ENCODE measurements at regions not wholly inside any gene's neighbourhood (a gene's known extent, or its start where the extent isn't known, plus 50 kb on each side); places are given as distances from the start of the nearest gene placed in this dataset.
A peak's percentile ranks its signal among the peaks of the same experiment; 100 is the strongest.
"Not testable (repeated sequence)": the region's sequence is repeated elsewhere in the genome, so short reads cannot be mapped to it uniquely, and the experiment has no call there.

- H3K9me3 ChIP-seq (ENCODE audit: control insufficient read depth, low read depth, low read length); H3K4me3 ChIP-seq (ENCODE audit: low read length): not testable (repeated sequence)
- WGBS (ENCODE audit: insufficient coverage, low lambda C conversion rate): no CpG with 5 or more reads among the region's 3 CpGs
Observed at GRCh38 chr2:111367080-111367479, 246.4 kb downstream of the BCL2L11 start.

GRCh38 chr2:111367871-111368270 is 247.2 kb downstream of the BCL2L11 start:
- not testable (repeated sequence) for H3K27me3 ChIP-seq (ENCODE audit: control insufficient read depth, insufficient read depth, low read length); DNase-seq; H3K4me1 ChIP-seq (ENCODE audit: control insufficient read depth, insufficient read depth, low read length); H3K27ac ChIP-seq (ENCODE audit: low read length); H3K36me3 ChIP-seq (ENCODE audit: control insufficient read depth, insufficient read depth, low read length); H3K9me3 ChIP-seq (ENCODE audit: control insufficient read depth, low read depth, low read length); H3K4me3 ChIP-seq (ENCODE audit: low read length)
- no CpG with 5 or more reads among the region's 1 CpG for WGBS (ENCODE audit: insufficient coverage, low lambda C conversion rate)

More at GRCh38 chr2:111367080-111367479, 246.4 kb downstream of the BCL2L11 start:
- not testable (repeated sequence) for DNase-seq; H3K27ac ChIP-seq (ENCODE audit: low read length); H3K27me3 ChIP-seq (ENCODE audit: control insufficient read depth, insufficient read depth, low read length); H3K4me1 ChIP-seq (ENCODE audit: control insufficient read depth, insufficient read depth, low read length); H3K36me3 ChIP-seq (ENCODE audit: control insufficient read depth, insufficient read depth, low read length)

GRCh38 chr2:111368288-111368687 is 247.6 kb downstream of the BCL2L11 start:
- H3K27ac ChIP-seq (ENCODE audit: low read length); H3K9me3 ChIP-seq (ENCODE audit: control insufficient read depth, low read depth, low read length); DNase-seq; H3K4me3 ChIP-seq (ENCODE audit: low read length); H3K27me3 ChIP-seq (ENCODE audit: control insufficient read depth, insufficient read depth, low read length); H3K36me3 ChIP-seq (ENCODE audit: control insufficient read depth, insufficient read depth, low read length); H3K4me1 ChIP-seq (ENCODE audit: control insufficient read depth, insufficient read depth, low read length): not testable (repeated sequence)
- no CpG with 5 or more reads among the region's 4 CpGs for WGBS (ENCODE audit: insufficient coverage, low lambda C conversion rate)

- H3K9me3 ChIP-seq (ENCODE audit: control insufficient read depth, low read depth, low read length); H3K27ac ChIP-seq (ENCODE audit: low read length); H3K27me3 ChIP-seq (ENCODE audit: control insufficient read depth, insufficient read depth, low read length); H3K36me3 ChIP-seq (ENCODE audit: control insufficient read depth, insufficient read depth, low read length); H3K4me1 ChIP-seq (ENCODE audit: control insufficient read depth, insufficient read depth, low read length); H3K4me3 ChIP-seq (ENCODE audit: low read length); DNase-seq: not testable (repeated sequence)
- no CpG with 5 or more reads among the region's 2 CpGs for WGBS (ENCODE audit: insufficient coverage, low lambda C conversion rate)
Observed at GRCh38 chr2:111373060-111373459, 252.3 kb downstream of the BCL2L11 start.

GRCh38 chr2:111373989-111374388 is 253.3 kb downstream of the BCL2L11 start:
- H3K4me3 ChIP-seq (ENCODE audit: low read length); H3K27me3 ChIP-seq (ENCODE audit: control insufficient read depth, insufficient read depth, low read length); H3K27ac ChIP-seq (ENCODE audit: low read length); H3K36me3 ChIP-seq (ENCODE audit: control insufficient read depth, insufficient read depth, low read length); H3K4me1 ChIP-seq (ENCODE audit: control insufficient read depth, insufficient read depth, low read length); DNase-seq; H3K9me3 ChIP-seq (ENCODE audit: control insufficient read depth, low read depth, low read length): not testable (repeated sequence)
- WGBS (ENCODE audit: insufficient coverage, low lambda C conversion rate): no CpG with 5 or more reads among the region's 5 CpGs

- H3K27ac ChIP-seq (ENCODE audit: low read length); H3K27me3 ChIP-seq (ENCODE audit: control insufficient read depth, insufficient read depth, low read length); H3K9me3 ChIP-seq (ENCODE audit: control insufficient read depth, low read depth, low read length); DNase-seq; H3K4me1 ChIP-seq (ENCODE audit: control insufficient read depth, insufficient read depth, low read length); H3K36me3 ChIP-seq (ENCODE audit: control insufficient read depth, insufficient read depth, low read length); H3K4me3 ChIP-seq (ENCODE audit: low read length): not testable (repeated sequence)
- no CpG with 5 or more reads among the region's 3 CpGs for WGBS (ENCODE audit: insufficient coverage, low lambda C conversion rate)
Observed at GRCh38 chr2:111374734-111375133, 254.0 kb downstream of the BCL2L11 start.

GRCh38 chr2:111375320-111375883 is 254.7 kb downstream of the BCL2L11 start:
- not testable (repeated sequence) for H3K4me3 ChIP-seq (ENCODE audit: low read length); H3K4me1 ChIP-seq (ENCODE audit: control insufficient read depth, insufficient read depth, low read length); DNase-seq; H3K27me3 ChIP-seq (ENCODE audit: control insufficient read depth, insufficient read depth, low read length); H3K27ac ChIP-seq (ENCODE audit: low read length); H3K9me3 ChIP-seq (ENCODE audit: control insufficient read depth, low read depth, low read length); H3K36me3 ChIP-seq (ENCODE audit: control insufficient read depth, insufficient read depth, low read length)
- WGBS (ENCODE audit: insufficient coverage, low lambda C conversion rate): no CpG with 5 or more reads among the region's 8 CpGs

GRCh38 chr2:111376272-111376970 is 255.7 kb downstream of the BCL2L11 start:
- H3K4me3 ChIP-seq (ENCODE audit: low read length); H3K36me3 ChIP-seq (ENCODE audit: control insufficient read depth, insufficient read depth, low read length); DNase-seq; H3K27me3 ChIP-seq (ENCODE audit: control insufficient read depth, insufficient read depth, low read length); H3K9me3 ChIP-seq (ENCODE audit: control insufficient read depth, low read depth, low read length); H3K27ac ChIP-seq (ENCODE audit: low read length); H3K4me1 ChIP-seq (ENCODE audit: control insufficient read depth, insufficient read depth, low read length): not testable (repeated sequence)
- no CpG with 5 or more reads among the region's 9 CpGs for WGBS (ENCODE audit: insufficient coverage, low lambda C conversion rate)

- H3K36me3 ChIP-seq (ENCODE audit: control insufficient read depth, insufficient read depth, low read length); H3K4me1 ChIP-seq (ENCODE audit: control insufficient read depth, insufficient read depth, low read length); H3K27ac ChIP-seq (ENCODE audit: low read length); H3K4me3 ChIP-seq (ENCODE audit: low read length); H3K27me3 ChIP-seq (ENCODE audit: control insufficient read depth, insufficient read depth, low read length); H3K9me3 ChIP-seq (ENCODE audit: control insufficient read depth, low read depth, low read length): not testable (repeated sequence)
- DNase-seq: peak; percentile 14 to 58
- WGBS (ENCODE audit: insufficient coverage, low lambda C conversion rate): no CpG with 5 or more reads among the region's 7 CpGs
Observed at GRCh38 chr2:111376971-111377352, 256.2 kb downstream of the BCL2L11 start.

GRCh38 chr2:111377386-111377959 is 256.8 kb downstream of the BCL2L11 start:
- DNase-seq; H3K36me3 ChIP-seq (ENCODE audit: control insufficient read depth, insufficient read depth, low read length); H3K27ac ChIP-seq (ENCODE audit: low read length); H3K27me3 ChIP-seq (ENCODE audit: control insufficient read depth, insufficient read depth, low read length); H3K4me1 ChIP-seq (ENCODE audit: control insufficient read depth, insufficient read depth, low read length); H3K9me3 ChIP-seq (ENCODE audit: control insufficient read depth, low read depth, low read length); H3K4me3 ChIP-seq (ENCODE audit: low read length): not testable (repeated sequence)
- no CpG with 5 or more reads among the region's 13 CpGs for WGBS (ENCODE audit: insufficient coverage, low lambda C conversion rate)

- DNase-seq; H3K27me3 ChIP-seq (ENCODE audit: control insufficient read depth, insufficient read depth, low read length); H3K27ac ChIP-seq (ENCODE audit: low read length); H3K9me3 ChIP-seq (ENCODE audit: control insufficient read depth, low read depth, low read length); H3K4me1 ChIP-seq (ENCODE audit: control insufficient read depth, insufficient read depth, low read length); H3K36me3 ChIP-seq (ENCODE audit: control insufficient read depth, insufficient read depth, low read length); H3K4me3 ChIP-seq (ENCODE audit: low read length): not testable (repeated sequence)
- WGBS (ENCODE audit: insufficient coverage, low lambda C conversion rate): no CpG with 5 or more reads among the region's 3 CpGs
Observed at GRCh38 chr2:111378348-111378747, 257.6 kb downstream of the BCL2L11 start.
